GM20000 (cell line): ENCODE measurements at regions not wholly inside any gene's neighbourhood (a gene's known extent, or its start where the extent isn't known, plus 50 kb on each side); places are given as distances from the start of the nearest gene placed in this dataset.
A peak's percentile ranks its signal among the peaks of the same experiment; 100 is the strongest.

Experiments
- DNase-seq: peaks from one replicate; pipeline ENCODE4 v3.0.0; 2012; ENCODE audit warnings: low spot score
- CTCF ChIP-seq: IDR thresholded peaks from 2 replicates; pipeline ENCODE4 v1.5.1; 2012; ENCODE audit warnings: mild to moderate bottlenecking, control low read depth; ENCODE audit errors: extremely low read depth, missing control alignments

DNA sequence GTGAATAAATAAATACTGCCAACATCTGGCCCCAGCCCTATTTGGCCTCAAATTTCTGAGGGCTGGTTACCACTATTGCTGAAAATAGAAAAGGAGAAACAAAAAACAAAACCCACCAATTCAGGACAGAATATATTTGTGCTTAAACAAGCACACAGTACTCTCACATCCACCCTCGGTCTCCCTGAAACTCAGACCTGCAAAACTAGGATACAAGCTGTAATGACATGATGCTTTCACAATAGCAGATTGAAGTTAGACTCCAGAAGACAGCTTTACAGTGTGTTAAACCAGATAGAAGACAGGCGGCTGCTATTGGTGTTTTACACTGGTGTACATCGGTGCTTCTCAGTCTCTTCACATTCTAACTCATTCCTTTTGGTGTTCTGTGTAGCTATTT is 214.9 kb upstream of the DMRT1 start:
- peak; percentile 33 for DNase-seq
- TF ChIP-seq CTCF: no peak

GRCh38 chr9:627336-627970 is 214.0 kb upstream of the DMRT1 start:
- no peak for DNase-seq
- TF ChIP-seq CTCF: no peak

GRCh38 chr9:629146-629545 is 212.4 kb upstream of the DMRT1 start:
- no peak for TF ChIP-seq CTCF
- DNase-seq: no peak

- DNase-seq: no peak
- TF ChIP-seq CTCF: no peak
Observed at GRCh38 chr9:630817-631216, 210.7 kb upstream of the DMRT1 start.

DNA sequence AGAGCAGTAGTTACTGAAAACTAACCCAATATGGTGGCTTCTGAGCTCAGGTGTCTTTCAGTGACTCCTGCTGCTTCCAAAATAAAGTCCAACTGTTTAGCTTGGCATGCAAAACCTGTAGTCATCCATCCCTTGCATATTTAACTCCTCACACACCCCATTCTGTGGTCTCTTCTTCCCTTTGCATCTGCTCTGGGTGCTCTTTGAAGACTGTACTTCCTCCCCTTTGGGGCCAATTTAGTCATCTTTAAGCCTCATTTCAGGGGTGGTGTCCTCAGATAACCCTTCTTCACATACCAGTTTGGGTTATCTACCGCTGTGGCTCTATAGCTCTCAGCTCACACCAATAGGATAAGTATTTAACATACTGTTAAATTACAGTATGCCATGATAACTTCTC is 209.9 kb upstream of the DMRT1 start:
- no peak for DNase-seq
- TF ChIP-seq CTCF: no peak

DNA sequence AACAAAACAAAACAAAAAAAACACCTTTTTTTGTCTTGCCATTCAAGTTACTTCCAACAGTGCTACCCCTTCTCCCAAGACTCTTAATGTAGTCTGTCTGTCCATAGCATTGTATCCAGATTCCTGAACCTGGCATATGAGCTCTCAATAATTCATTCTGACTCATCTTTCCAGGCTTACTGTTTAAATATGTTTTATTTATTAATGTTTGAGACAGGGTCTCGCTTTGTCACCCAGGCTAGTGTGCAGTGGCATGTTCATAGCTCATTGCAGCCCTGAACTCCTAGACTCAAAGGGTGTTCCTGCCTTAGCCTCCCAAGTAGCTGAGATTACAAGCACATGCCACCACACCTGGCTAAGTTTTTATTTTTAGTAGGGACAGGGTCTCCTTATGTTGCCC is 208.0 kb upstream of the DMRT1 start:
- DNase-seq: no peak
- TF ChIP-seq CTCF: no peak

DNA sequence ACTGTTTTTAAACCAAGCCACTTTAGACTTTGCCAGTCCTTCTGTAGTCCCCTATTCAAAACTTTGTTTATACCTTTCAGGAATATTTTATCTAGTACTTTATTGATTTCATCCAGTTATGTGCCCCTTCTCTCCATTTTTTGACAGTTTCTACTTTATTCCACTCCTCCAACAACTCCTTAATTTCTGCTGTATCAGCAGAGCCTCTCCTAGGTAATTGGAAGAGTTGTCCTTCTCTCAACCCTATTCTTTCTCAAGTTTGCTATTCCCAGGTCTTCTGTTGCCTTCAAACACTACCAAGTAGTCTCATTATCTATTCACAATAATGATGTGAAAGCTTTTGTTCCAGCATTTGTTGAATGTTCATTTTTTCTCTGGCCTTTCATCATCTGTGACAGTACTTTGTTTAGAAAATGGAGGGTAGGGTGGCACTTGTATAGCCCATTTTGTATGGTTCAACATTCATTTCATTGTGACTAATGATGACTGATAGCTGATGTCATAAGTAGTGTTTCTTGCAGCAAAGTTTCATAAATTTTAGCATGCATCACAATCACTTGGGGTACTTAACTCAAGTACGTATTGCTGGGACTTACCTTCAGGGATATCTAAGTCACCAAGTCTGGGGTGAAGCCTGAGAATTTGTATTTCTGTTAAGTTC is 204.4 kb upstream of the DMRT1 start:
- no peak for DNase-seq
- TF ChIP-seq CTCF: no peak
